IMR-90 (cell line): ENCODE measurements at regions not wholly inside any gene's neighbourhood (a gene's known extent, or its start where the extent isn't known, plus 50 kb on each side); places are given as distances from the start of the nearest gene placed in this dataset.
"Not testable (repeated sequence)": the region's sequence is repeated elsewhere in the genome, so short reads cannot be mapped to it uniquely, and the experiment has no call there.

Source experiments
- ATAC-seq: fragments of 200-7000 bp; cut with Tn5 transposase; 2 replicates; pipeline ENCODE4 v1.9.1; 2020; ENCODE audit warnings: low read depth, mild to moderate bottlenecking, moderate library complexity
- BruUV-seq: library from RNA; stranded (reverse); fragments of 400-500 nt; replicated peaks from 2 replicates; lab custom pipeline; 2021; lab: Mats Ljungman, UMichigan
- CTCF ChIA-PET: fragments of 300-600 bp; formaldehyde crosslinking; extraction: SDS; loops from one replicate; lab custom pipeline; 2021; ENCODE audit warnings: antibody characterized with exemption; lab: Yijun Ruan, JAX
- POLR2A ChIA-PET: fragments of 300-600 bp; sonication (Branson Sonifier 250); formaldehyde crosslinking; loops from one replicate; lab custom pipeline; 2022; ENCODE audit warnings: antibody characterized with exemption; ENCODE audit not compliant: unreplicated experiment; lab: Charles Lee
- DNase-seq: peaks from one replicate; pipeline ENCODE4 v3.0.0; 2013
- H2AFZ ChIP-seq: replicated peaks from 2 replicates; pipeline ENCODE3; 2013; ENCODE audit warnings: low read length, mild to moderate bottlenecking; ENCODE audit not compliant: poor library complexity
- H2AK5ac ChIP-seq: 2 replicates; pipeline ENCODE4 v1.6.1; 2013; ENCODE audit warnings: low read depth, low read length, inconsistent platforms
- H2AK9ac ChIP-seq: replicated peaks from 2 replicates; pipeline ENCODE3; 2013; ENCODE audit warnings: mild to moderate bottlenecking, low read depth, low read length, moderate library complexity; ENCODE audit not compliant: poor library complexity
- H2BK120ac ChIP-seq: 2 replicates; pipeline ENCODE4 v1.6.1; 2013; ENCODE audit warnings: low read depth, low read length, inconsistent platforms
- H2BK15ac ChIP-seq: 3 replicates; pipeline ENCODE4 v1.6.1; 2013; ENCODE audit warnings: low read depth, low read length, inconsistent platforms
- H2BK20ac ChIP-seq: 2 replicates; pipeline ENCODE4 v1.6.1; 2013; ENCODE audit warnings: low read depth, mild to moderate bottlenecking, inconsistent platforms, low read length, moderate library complexity
- H2BK5ac ChIP-seq: 2 replicates; pipeline ENCODE4 v1.6.1; 2013; ENCODE audit warnings: mild to moderate bottlenecking, low read depth, low read length, inconsistent platforms; ENCODE audit not compliant: poor library complexity, severe bottlenecking
- H3K14ac ChIP-seq: replicated peaks from 2 replicates; pipeline ENCODE4 v1.6.1; 2013; ENCODE audit warnings: low read depth, low read length, inconsistent platforms
- H3K18ac ChIP-seq: 2 replicates; pipeline ENCODE4 v1.6.1; 2013; ENCODE audit warnings: low read depth, low read length, control low read depth
- H3K23ac ChIP-seq: 2 replicates; pipeline ENCODE4 v1.6.1; 2013; ENCODE audit warnings: low read depth, low read length, inconsistent platforms
- H3K27ac ChIP-seq: 2 replicates; pipeline ENCODE4 v1.5.1; 2013; ENCODE audit warnings: mild to moderate bottlenecking, control low read depth, low read length; ENCODE audit not compliant: insufficient read depth
- H3K27me3 ChIP-seq: 2 replicates; pipeline ENCODE4 v1.6.1; 2013; ENCODE audit warnings: low read length; ENCODE audit not compliant: control insufficient read depth, insufficient read depth
- H3K36me3 ChIP-seq: 2 replicates; pipeline ENCODE4 v1.6.1; 2013; ENCODE audit warnings: low read length, mixed read lengths; ENCODE audit not compliant: control insufficient read depth, insufficient read depth
- H3K4ac ChIP-seq: 2 replicates; pipeline ENCODE4 v1.6.1; 2013; ENCODE audit warnings: low read depth, low read length, inconsistent platforms
- H3K4me1 ChIP-seq: 2 replicates; pipeline ENCODE4 v1.6.1; 2013; ENCODE audit warnings: low read length, mixed read lengths; ENCODE audit not compliant: control insufficient read depth, insufficient read depth
- H3K4me2 ChIP-seq: 2 replicates; pipeline ENCODE4 v1.6.1; 2013; ENCODE audit warnings: low read depth, mild to moderate bottlenecking, control low read depth, low read length, moderate library complexity
- H3K4me3 ChIP-seq: 2 replicates; pipeline ENCODE4 v1.5.1; 2013; ENCODE audit warnings: low read depth, mild to moderate bottlenecking, control low read depth, low read length, moderate library complexity; ENCODE audit not compliant: insufficient read depth
- H3K56ac ChIP-seq: 2 replicates; pipeline ENCODE4 v1.6.1; 2013; ENCODE audit warnings: low read length, inconsistent platforms; ENCODE audit not compliant: insufficient read depth; ENCODE audit errors: extremely low read depth
- H3K79me1 ChIP-seq, 2 experiments: 2 replicates each; pipeline ENCODE4 v1.6.1; 2013; ENCODE audit warnings: low read length in 2 of 2, inconsistent platforms in 1 of 2, low read depth in 1 of 2
- H3K9ac ChIP-seq: 2 replicates; pipeline ENCODE4 v1.6.1; 2013; ENCODE audit warnings: low read depth, low read length, control low read depth
- H3K9me1 ChIP-seq: 2 replicates; pipeline ENCODE4 v1.6.1; 2013; ENCODE audit warnings: low read length, inconsistent platforms; ENCODE audit not compliant: insufficient read depth
- H3K9me3 ChIP-seq: 2 replicates; pipeline ENCODE4 v1.6.1; 2013; ENCODE audit warnings: low read length; ENCODE audit not compliant: control insufficient read depth, insufficient read depth
- H4K20me1 ChIP-seq: 2 replicates; pipeline ENCODE4 v1.6.1; 2013; ENCODE audit warnings: low read length, inconsistent platforms; ENCODE audit not compliant: insufficient read depth
- H4K5ac ChIP-seq: 2 replicates; pipeline ENCODE4 v1.6.1; 2013; ENCODE audit warnings: mild to moderate bottlenecking, low read depth, low read length, control low read depth
- H4K8ac ChIP-seq, 2 experiments: 2 replicates each; pipeline ENCODE4 v1.6.1; 2013; ENCODE audit warnings: low read depth in 2 of 2, low read length in 2 of 2, control low read depth in 1 of 2, inconsistent platforms in 1 of 2
- H4K91ac ChIP-seq: 2 replicates; pipeline ENCODE4 v1.6.1; 2013; ENCODE audit warnings: low read depth, low read length, inconsistent platforms; ENCODE audit not compliant: insufficient read depth
- BHLHE40 ChIP-seq: fragments of 150-350 bp; IDR thresholded peaks from 2 replicates; pipeline ENCODE4 v1.6.1; 2016; ENCODE audit warnings: mild to moderate bottlenecking, low read depth, low read length
- MAFK ChIP-seq: IDR thresholded peaks from 2 replicates; pipeline ENCODE4 v1.6.1; 2012; ENCODE audit warnings: low read depth, low read length, improper control_type of control experiment
- MAZ ChIP-seq: IDR thresholded peaks from 2 replicates; pipeline ENCODE4 v1.6.1; 2012; ENCODE audit warnings: low read depth, mild to moderate bottlenecking, low read length, improper control_type of control experiment, moderate library complexity, borderline replicate concordance
- RFX5 ChIP-seq: IDR thresholded peaks from 2 replicates; pipeline ENCODE4 v1.8.0; 2012; ENCODE audit warnings: low read depth, mild to moderate bottlenecking, low read length, moderate library complexity
- SMC3 ChIP-seq: fragments of 150-350 bp; IDR thresholded peaks from 2 replicates; pipeline ENCODE4 v1.6.1; 2016; ENCODE audit warnings: low read depth, mild to moderate bottlenecking, antibody characterized with exemption, low read length, moderate library complexity
- WGBS, 2 experiments: methylation state at CpG; one replicate each; pipeline versions ENCODE4 v1.1.5 to v1.1.7; 2013; ENCODE audit warnings: missing lambda C conversion rate in 2 of 2; ENCODE audit not compliant: insufficient read length in 1 of 2; ENCODE audit errors: extremely low coverage in 2 of 2; 5-methylcytosine and 5-hydroxymethylcytosine counted together
- dilution Hi-C: fragments of 300-500 bp; cut with HindIII; formaldehyde crosslinking; loops from one replicate; pipeline ENCODE4 v1.14.3; 2018; ENCODE audit warnings: low sequenced_read_pairs; ENCODE audit not compliant: unreplicated experiment
- in situ Hi-C: fragments of 300-500 bp; cut with MboI; formaldehyde crosslinking; loops from 3 replicates; pipeline ENCODE4 v1.14.3; 2019; ENCODE audit warnings: low sequenced_read_pairs, inconsistent platforms, mixed read lengths
- intact Hi-C: fragments of 100-400 bp; cut with micrococcal nuclease; formaldehyde crosslinking; loops from 2 replicates; pipeline ENCODE4 v1.10.0; 2022

GRCh38 chr3:33982269-33982798 lies 183.9 kb downstream of the PDCD6IP start:
- intact Hi-C loops (loop anchor here (1.0 to 5.0 kb wide), 3 partner anchors 30 to 1925 kb away; no protein-coding TSS in a partner anchor), dilution Hi-C loops (no loop called here), in situ Hi-C loops (no loop called here)
- H3K9me3 ChIP-seq, result no peaks in the 10 kb centered on the region
- no peaks in the 10 kb centered on the region for H3K79me1 ChIP-seq
- no peak overlapping the region for H3K27ac ChIP-seq
- POLR2A ChIA-PET, result no interaction called here
- no peaks in the 10 kb centered on the region for H4K20me1 ChIP-seq
- H3K18ac ChIP-seq, result peak overlapping the region; percentile 96; the same call in 1 of the 2 replicates
- H4K8ac ChIP-seq, result peak overlapping the region; percentile 86 to 88
- H2BK20ac ChIP-seq, result peak overlapping the region; percentile 87
- no peak overlapping the region for H3K4me3 ChIP-seq
- peak overlapping the region; percentile 93 for H4K91ac ChIP-seq
- CTCF ChIA-PET, result no interaction called here
- no peaks in the 10 kb centered on the region for H3K36me3 ChIP-seq
- H2BK15ac ChIP-seq, result no peak overlapping the region
- H3K23ac ChIP-seq, result peak overlapping the region; percentile 41; the same call in 1 of the 2 replicates
- peak overlapping the region; percentile 91; the same call in 1 of the 2 replicates for H4K5ac ChIP-seq
- no peak overlapping the region for H3K9ac ChIP-seq
- H3K14ac ChIP-seq, result no peak overlapping the region
- peak; percentile 63 for DNase-seq
- H3K9me1 ChIP-seq, result no peaks in the 10 kb centered on the region
- H3K56ac ChIP-seq, result peak overlapping the region; percentile 20; the same call in 1 of the 2 replicates
- peak; percentile 86 for ATAC-seq
- H2AK5ac ChIP-seq, result no peak overlapping the region
- H2AK9ac ChIP-seq, result no peak overlapping the region
- no peaks in the 10 kb centered on the region for H3K27me3 ChIP-seq
- peak overlapping the region; percentile 89 for H2BK5ac ChIP-seq
- peak overlapping the region; percentile 82; the same call in 1 of the 2 replicates for H3K4ac ChIP-seq
- H3K4me1 ChIP-seq, result peaks cover 2% of the 10 kb centered on the region; the same call in 1 of the 2 replicates
- peak overlapping the region; percentile 98 for H2BK120ac ChIP-seq
- BruUV-seq, result no TSS peak
- no peak overlapping the region for H2AFZ ChIP-seq
- no peak for TF ChIP-seq MAZ
- TF ChIP-seq MAFK, result peak; percentile 69
- TF ChIP-seq RFX5, result no peak
- TF ChIP-seq BHLHE40, result no peak
- TF ChIP-seq SMC3, result no peak
- H3K4me2 ChIP-seq, result no peak overlapping the region
- WGBS, 2 experiments, result no CpG with 5 or more reads among the region's 4 CpGs

- H3K4me1 ChIP-seq, H3K27me3 ChIP-seq, BruUV-seq, H3K9me1 ChIP-seq, dilution Hi-C loops, in situ Hi-C loops, H4K20me1 ChIP-seq, ATAC-seq, H3K56ac ChIP-seq, H3K4me2 ChIP-seq, DNase-seq, H3K36me3 ChIP-seq, H2AK9ac ChIP-seq, H3K79me1 ChIP-seq, H2AFZ ChIP-seq, H3K4me3 ChIP-seq, H3K9me3 ChIP-seq, H3K23ac ChIP-seq, H3K9ac ChIP-seq, CTCF ChIA-PET, POLR2A ChIA-PET: not testable (repeated sequence)
- intact Hi-C loops, result loop anchor here (1.0 to 5.0 kb wide), 3 partner anchors 29 to 1924 kb away; no protein-coding TSS in a partner anchor
- 0 out of 2 replicates have a peak overlapping the region, but pooled peaks have one; percentile 65 for H2AK5ac ChIP-seq
- peak overlapping the region; percentile 50; the same call in 1 of the 3 replicates for H2BK15ac ChIP-seq
- peak overlapping the region; percentile 95 for H4K91ac ChIP-seq
- peak overlapping the region; percentile 89 for H2BK5ac ChIP-seq
- H4K8ac ChIP-seq, result peak overlapping the region; percentile 88 to 89; a peak in 3 of 4 replicates
- H3K18ac ChIP-seq, result peak overlapping the region; percentile 58; the same call in 1 of the 2 replicates
- peak overlapping the region; percentile 56 for H3K14ac ChIP-seq
- peak overlapping the region; percentile 94 for H3K4ac ChIP-seq
- H2BK20ac ChIP-seq, result peak overlapping the region; percentile 97
- peak overlapping the region; percentile 21; the same call in 1 of the 2 replicates for H4K5ac ChIP-seq
- WGBS, 2 experiments, result no CpG with 5 or more reads among the region's 1 CpG
- peak overlapping the region; percentile 98 for H2BK120ac ChIP-seq
- H3K27ac ChIP-seq, result peak overlapping the region; percentile 79
Measured at GRCh38 chr3:33982949-33983348, 184.5 kb downstream of the PDCD6IP start.
